IMR-90 (cell line): ENCODE measurements at regions not wholly inside any gene's neighbourhood (a gene's known extent, or its start where the extent isn't known, plus 50 kb on each side); places are given as distances from the start of the nearest gene placed in this dataset.
A peak's percentile ranks its signal among the peaks of the same experiment; 100 is the strongest.

Source experiments
- ATAC-seq: fragments of 200-7000 bp; cut with Tn5 transposase; 2 replicates; pipeline ENCODE4 v1.9.1; 2020; ENCODE audit warnings: low read depth, mild to moderate bottlenecking, moderate library complexity
- BruUV-seq: library from RNA; stranded (reverse); fragments of 400-500 nt; replicated peaks from 2 replicates; lab custom pipeline; 2021; lab: Mats Ljungman, UMichigan
- CTCF ChIA-PET: fragments of 300-600 bp; formaldehyde crosslinking; extraction: SDS; loops from one replicate; lab custom pipeline; 2021; ENCODE audit warnings: antibody characterized with exemption; lab: Yijun Ruan, JAX
- POLR2A ChIA-PET: fragments of 300-600 bp; sonication (Branson Sonifier 250); formaldehyde crosslinking; loops from one replicate; lab custom pipeline; 2022; ENCODE audit warnings: antibody characterized with exemption; ENCODE audit not compliant: unreplicated experiment; lab: Charles Lee
- DNase-seq: peaks from one replicate; pipeline ENCODE4 v3.0.0; 2013
- H2AFZ ChIP-seq: replicated peaks from 2 replicates; pipeline ENCODE3; 2013; ENCODE audit warnings: low read length, mild to moderate bottlenecking; ENCODE audit not compliant: poor library complexity
- H2AK5ac ChIP-seq: 2 replicates; pipeline ENCODE4 v1.6.1; 2013; ENCODE audit warnings: low read depth, low read length, inconsistent platforms
- H2AK9ac ChIP-seq: replicated peaks from 2 replicates; pipeline ENCODE3; 2013; ENCODE audit warnings: mild to moderate bottlenecking, low read depth, low read length, moderate library complexity; ENCODE audit not compliant: poor library complexity
- H2BK120ac ChIP-seq: 2 replicates; pipeline ENCODE4 v1.6.1; 2013; ENCODE audit warnings: low read depth, low read length, inconsistent platforms
- H2BK15ac ChIP-seq: 3 replicates; pipeline ENCODE4 v1.6.1; 2013; ENCODE audit warnings: low read depth, low read length, inconsistent platforms
- H2BK20ac ChIP-seq: 2 replicates; pipeline ENCODE4 v1.6.1; 2013; ENCODE audit warnings: low read depth, mild to moderate bottlenecking, inconsistent platforms, low read length, moderate library complexity
- H2BK5ac ChIP-seq: 2 replicates; pipeline ENCODE4 v1.6.1; 2013; ENCODE audit warnings: mild to moderate bottlenecking, low read depth, low read length, inconsistent platforms; ENCODE audit not compliant: poor library complexity, severe bottlenecking
- H3K14ac ChIP-seq: replicated peaks from 2 replicates; pipeline ENCODE4 v1.6.1; 2013; ENCODE audit warnings: low read depth, low read length, inconsistent platforms
- H3K18ac ChIP-seq: 2 replicates; pipeline ENCODE4 v1.6.1; 2013; ENCODE audit warnings: low read depth, low read length, control low read depth
- H3K23ac ChIP-seq: 2 replicates; pipeline ENCODE4 v1.6.1; 2013; ENCODE audit warnings: low read depth, low read length, inconsistent platforms
- H3K27ac ChIP-seq: 2 replicates; pipeline ENCODE4 v1.5.1; 2013; ENCODE audit warnings: mild to moderate bottlenecking, control low read depth, low read length; ENCODE audit not compliant: insufficient read depth
- H3K27me3 ChIP-seq: 2 replicates; pipeline ENCODE4 v1.6.1; 2013; ENCODE audit warnings: low read length; ENCODE audit not compliant: control insufficient read depth, insufficient read depth
- H3K36me3 ChIP-seq: 2 replicates; pipeline ENCODE4 v1.6.1; 2013; ENCODE audit warnings: low read length, mixed read lengths; ENCODE audit not compliant: control insufficient read depth, insufficient read depth
- H3K4ac ChIP-seq: 2 replicates; pipeline ENCODE4 v1.6.1; 2013; ENCODE audit warnings: low read depth, low read length, inconsistent platforms
- H3K4me1 ChIP-seq: 2 replicates; pipeline ENCODE4 v1.6.1; 2013; ENCODE audit warnings: low read length, mixed read lengths; ENCODE audit not compliant: control insufficient read depth, insufficient read depth
- H3K4me2 ChIP-seq: 2 replicates; pipeline ENCODE4 v1.6.1; 2013; ENCODE audit warnings: low read depth, mild to moderate bottlenecking, control low read depth, low read length, moderate library complexity
- H3K4me3 ChIP-seq: 2 replicates; pipeline ENCODE4 v1.5.1; 2013; ENCODE audit warnings: low read depth, mild to moderate bottlenecking, control low read depth, low read length, moderate library complexity; ENCODE audit not compliant: insufficient read depth
- H3K56ac ChIP-seq: 2 replicates; pipeline ENCODE4 v1.6.1; 2013; ENCODE audit warnings: low read length, inconsistent platforms; ENCODE audit not compliant: insufficient read depth; ENCODE audit errors: extremely low read depth
- H3K79me1 ChIP-seq, 2 experiments: 2 replicates each; pipeline ENCODE4 v1.6.1; 2013; ENCODE audit warnings: low read length in 2 of 2, inconsistent platforms in 1 of 2, low read depth in 1 of 2
- H3K9ac ChIP-seq: 2 replicates; pipeline ENCODE4 v1.6.1; 2013; ENCODE audit warnings: low read depth, low read length, control low read depth
- H3K9me1 ChIP-seq: 2 replicates; pipeline ENCODE4 v1.6.1; 2013; ENCODE audit warnings: low read length, inconsistent platforms; ENCODE audit not compliant: insufficient read depth
- H3K9me3 ChIP-seq: 2 replicates; pipeline ENCODE4 v1.6.1; 2013; ENCODE audit warnings: low read length; ENCODE audit not compliant: control insufficient read depth, insufficient read depth
- H4K20me1 ChIP-seq: 2 replicates; pipeline ENCODE4 v1.6.1; 2013; ENCODE audit warnings: low read length, inconsistent platforms; ENCODE audit not compliant: insufficient read depth
- H4K5ac ChIP-seq: 2 replicates; pipeline ENCODE4 v1.6.1; 2013; ENCODE audit warnings: mild to moderate bottlenecking, low read depth, low read length, control low read depth
- H4K8ac ChIP-seq, 2 experiments: 2 replicates each; pipeline ENCODE4 v1.6.1; 2013; ENCODE audit warnings: low read depth in 2 of 2, low read length in 2 of 2, control low read depth in 1 of 2, inconsistent platforms in 1 of 2
- H4K91ac ChIP-seq: 2 replicates; pipeline ENCODE4 v1.6.1; 2013; ENCODE audit warnings: low read depth, low read length, inconsistent platforms; ENCODE audit not compliant: insufficient read depth
- CEBPB ChIP-seq: IDR thresholded peaks from 2 replicates; pipeline ENCODE4 v1.6.1; 2012; ENCODE audit warnings: low read depth, low read length, improper control_type of control experiment
- MXI1 ChIP-seq: IDR thresholded peaks from 2 replicates; pipeline ENCODE4 v1.6.1; 2012; ENCODE audit warnings: low read depth, mild to moderate bottlenecking, low read length, moderate library complexity, borderline replicate concordance
- WGBS, 2 experiments: methylation state at CpG; one replicate each; pipeline versions ENCODE4 v1.1.5 to v1.1.7; 2013; ENCODE audit warnings: missing lambda C conversion rate in 2 of 2; ENCODE audit not compliant: insufficient read length in 1 of 2; ENCODE audit errors: extremely low coverage in 2 of 2; 5-methylcytosine and 5-hydroxymethylcytosine counted together
- dilution Hi-C: fragments of 300-500 bp; cut with HindIII; formaldehyde crosslinking; loops from one replicate; pipeline ENCODE4 v1.14.3; 2018; ENCODE audit warnings: low sequenced_read_pairs; ENCODE audit not compliant: unreplicated experiment
- in situ Hi-C: fragments of 300-500 bp; cut with MboI; formaldehyde crosslinking; loops from 3 replicates; pipeline ENCODE4 v1.14.3; 2019; ENCODE audit warnings: low sequenced_read_pairs, inconsistent platforms, mixed read lengths
- intact Hi-C: fragments of 100-400 bp; cut with micrococcal nuclease; formaldehyde crosslinking; loops from 2 replicates; pipeline ENCODE4 v1.10.0; 2022

DNA sequence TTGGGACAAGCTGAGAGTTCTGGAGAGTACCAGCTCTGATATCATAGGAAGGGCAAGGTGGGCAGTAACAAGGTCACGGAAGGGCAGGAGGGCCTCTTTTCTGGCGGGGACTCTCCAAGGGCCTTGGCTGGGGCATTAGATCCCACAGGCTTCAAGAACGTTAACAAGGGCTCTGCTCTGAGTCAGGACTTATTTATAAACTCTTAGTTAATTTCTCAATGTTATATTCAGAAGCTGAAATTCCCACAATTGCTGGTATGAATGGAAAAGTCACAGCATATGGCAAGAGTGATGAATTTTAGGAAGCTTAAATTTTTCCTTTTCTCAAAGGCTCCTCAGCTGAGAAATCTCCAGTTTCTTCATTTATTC is 320.2 kb upstream of the TBC1D5 start:
- no peak overlapping the region for H3K27ac ChIP-seq
- H3K4me1 ChIP-seq = peaks cover 2% of the 10 kb centered on the region; the same call in 1 of the 2 replicates
- no peak overlapping the region for H3K4me3 ChIP-seq
- dilution Hi-C loops (no loop called here), in situ Hi-C loops (no loop called here), intact Hi-C loops (no loop called here)
- H3K79me1 ChIP-seq = no peaks in the 10 kb centered on the region
- no CpG with 5 or more reads among the region's 3 CpGs for WGBS, 2 experiments
- no peak overlapping the region for H3K4ac ChIP-seq
- no peak overlapping the region for H2BK120ac ChIP-seq
- no peak for TF ChIP-seq MXI1
- TF ChIP-seq CEBPB = no peak
- BruUV-seq = no TSS peak
- ATAC-seq (no peak), DNase-seq (peak; percentile 22)
- no peak overlapping the region for H4K8ac ChIP-seq
- no peaks in the 10 kb centered on the region for H4K20me1 ChIP-seq
- H3K18ac ChIP-seq = no peak overlapping the region
- ChIA-PET CTCF (no interaction called here), POLR2A (no interaction called here)
- H3K23ac ChIP-seq = no peak overlapping the region
- no peak overlapping the region for H2AK5ac ChIP-seq
- H2AK9ac ChIP-seq = no peak overlapping the region
- H2AFZ ChIP-seq = no peak overlapping the region
- H3K9me3 ChIP-seq = no peaks in the 10 kb centered on the region
- H2BK20ac ChIP-seq = no peak overlapping the region
- H3K27me3 ChIP-seq = no peaks in the 10 kb centered on the region
- H2BK5ac ChIP-seq = no peak overlapping the region
- no peak overlapping the region; the same call in 1 of the 2 replicates for H3K4me2 ChIP-seq
- no peak overlapping the region for H3K14ac ChIP-seq
- H4K91ac ChIP-seq = no peak overlapping the region
- H3K9ac ChIP-seq = no peak overlapping the region
- no peak overlapping the region for H4K5ac ChIP-seq
- no peak overlapping the region for H3K56ac ChIP-seq
- H3K36me3 ChIP-seq = no peaks in the 10 kb centered on the region
- H3K9me1 ChIP-seq = no peaks in the 10 kb centered on the region
- H2BK15ac ChIP-seq = no peak overlapping the region
